ENCODE measurements at regions not wholly inside any gene's neighbourhood (a gene's known extent, or its start where the extent isn't known, plus 50 kb on each side); places are given as distances from the start of the nearest gene placed in this dataset.

- RAD21 ChIA-PET (ENCODE audit: unreplicated experiment), result no interaction called here
These were observed 305.4 kb upstream of the MAP3K7 start for GRCh38 chr6:90892271-90892670.

More at GRCh38 chr6:90892271-90892670, 305.4 kb upstream of the MAP3K7 start:
- Histone ChIP-seq H3K4me1 (ENCODE audit: control insufficient read depth, insufficient read depth, low read length) (no peaks in the 10 kb centered on the region), H3K9me3 (replicated peaks; ENCODE audit: control insufficient read depth, insufficient read depth, low read length) (no peaks in the 10 kb centered on the region), H3K27me3 (replicated peaks in 1 of 2; ENCODE audit: control insufficient read depth in 2 of 2, insufficient read depth in 2 of 2, low read length in 1 of 2) (no peaks in the 10 kb centered on the region), H2AFZ (ENCODE audit: control insufficient read depth, low read depth, low read length) (no peak overlapping the region), H3K36me3 (ENCODE audit: control insufficient read depth in 2 of 2, insufficient read depth in 2 of 2, low read length in 1 of 2) (no peaks in the 10 kb centered on the region), H3K9ac (ENCODE audit: control insufficient read depth, insufficient read depth, low read length) (no peak overlapping the region), H3K4me3 (no peak overlapping the region), H4K20me1 (ENCODE audit: control insufficient read depth, insufficient read depth) (no peaks in the 10 kb centered on the region), H3K79me2 (ENCODE audit: control insufficient read depth, insufficient read depth, low read length) (no peaks in the 10 kb centered on the region), H3K27ac (ENCODE audit: control insufficient read depth, insufficient read depth) (no peak overlapping the region), H3K4me2 (ENCODE audit: control insufficient read depth, insufficient read depth) (no peak overlapping the region)
- ChIA-PET CTCF (interaction anchor here (1.4 kb wide), 1 partner anchor 48 kb away, joined by 3 read pairs; no protein-coding TSS in a partner anchor), SMC1A (ENCODE audit: uncharacterized antibody, unreplicated experiment) (no interaction called here), POLR2A (no interaction called here)
- no peak for FAIRE-seq
- TF ChIP-seq, protein P1, sequence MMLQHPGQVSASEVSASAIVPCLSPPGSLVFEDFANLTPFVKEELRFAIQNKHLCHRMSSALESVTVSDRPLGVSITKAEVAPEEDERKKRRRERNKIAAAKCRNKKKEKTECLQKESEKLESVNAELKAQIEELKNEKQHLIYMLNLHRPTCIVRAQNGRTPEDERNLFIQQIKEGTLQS (IDR thresholded peaks at IDR 0.05; ENCODE audit: borderline replicate concordance, extremely low read depth, low read depth, low read length), result no peak
- no peak for TF ChIP-seq RFX5 (IDR thresholded peaks at IDR 0.05; ENCODE audit: low read depth, low read length)
- TF ChIP-seq TCF7 (IDR thresholded peaks at IDR 0.05; ENCODE audit: borderline replicate concordance), result no peak
- no peak for TF ChIP-seq SREBF1 (IDR thresholded peaks at IDR 0.05; ENCODE audit: low read length)
- TF ChIP-seq SIX5 (IDR thresholded peaks at IDR 0.05; ENCODE audit: low read depth, low read length, severe bottlenecking), result no peak
- TF ChIP-seq CTCF (IDR thresholded peaks at IDR 0.05 in 2 of 3, conservative IDR thresholded peaks at IDR 0.05 in 1 of 3; ENCODE audit: control insufficient read depth in 2 of 3, extremely low read depth in 1 of 3, insufficient read depth in 1 of 3, low read depth in 3 of 3, low read length in 3 of 3), result no peak
- no peak for TF ChIP-seq MXI1 (IDR thresholded peaks at IDR 0.05; ENCODE audit: low read depth, low read length)
- intact Hi-C loops (cut with micrococcal nuclease; ENCODE audit: unreplicated experiment) (no loop called here), in situ Hi-C loops (cut with MboI) (no loop called here)
- no peak for ATAC-seq
- BruUV-seq (replicated peaks), result no TSS peak
- WGBS (ENCODE audit: insufficient coverage, insufficient replicate concordance, low lambda C conversion rate, missing lambda C conversion rate), result 7% methylated on average over 3 of the region's 3 CpGs
- DNase-seq (ENCODE audit: low read depth, low spot score), result no peak

Measured in GM12878 (cell line).